ENCODE measurements at regions not wholly inside any gene's neighbourhood (a gene's known extent, or its start where the extent isn't known, plus 50 kb on each side); places are given as distances from the start of the nearest gene placed in this dataset.
A peak's percentile ranks its signal among the peaks of the same experiment; 100 is the strongest.
"Not testable (repeated sequence)": the region's sequence is repeated elsewhere in the genome, so short reads cannot be mapped to it uniquely, and the experiment has no call there.

DNA sequence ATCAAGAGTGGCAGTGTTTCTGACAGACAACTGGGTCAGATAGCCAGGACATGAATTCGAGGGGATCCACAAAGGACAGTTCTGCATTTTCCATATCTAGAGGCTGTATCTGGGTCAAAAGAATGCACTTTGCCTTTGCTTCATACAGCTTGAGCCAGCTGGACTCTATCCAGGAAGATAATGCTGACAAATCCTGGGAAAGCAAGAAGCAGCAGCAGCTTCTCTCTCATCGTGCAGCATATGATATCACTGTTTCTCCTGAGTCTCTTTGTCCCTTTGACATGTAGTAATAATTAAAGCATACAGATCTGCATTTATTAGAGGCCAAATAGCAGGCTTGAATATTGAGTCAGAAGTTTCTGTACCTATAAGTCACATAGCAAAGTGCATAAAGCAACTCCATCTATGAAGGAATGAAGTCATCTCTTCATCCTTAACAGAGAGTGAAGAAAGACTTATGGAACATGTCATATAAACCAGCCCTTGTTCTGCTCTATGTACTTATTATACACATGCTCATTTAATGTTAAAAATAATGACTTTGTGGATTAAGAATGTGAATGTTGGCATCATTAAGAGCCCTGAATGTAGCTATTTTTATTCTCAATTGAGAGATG lies 236.8 kb upstream of the GBE1 start:
- DNase-seq (ENCODE audit: low read depth in 2 of 3, low spot score in 2 of 3) = no peak

GRCh38 chr3:81997390-81997789 lies 235.9 kb upstream of the GBE1 start:
- no peak for DNase-seq (ENCODE audit: low read depth in 2 of 3, low spot score in 2 of 3)

DNA sequence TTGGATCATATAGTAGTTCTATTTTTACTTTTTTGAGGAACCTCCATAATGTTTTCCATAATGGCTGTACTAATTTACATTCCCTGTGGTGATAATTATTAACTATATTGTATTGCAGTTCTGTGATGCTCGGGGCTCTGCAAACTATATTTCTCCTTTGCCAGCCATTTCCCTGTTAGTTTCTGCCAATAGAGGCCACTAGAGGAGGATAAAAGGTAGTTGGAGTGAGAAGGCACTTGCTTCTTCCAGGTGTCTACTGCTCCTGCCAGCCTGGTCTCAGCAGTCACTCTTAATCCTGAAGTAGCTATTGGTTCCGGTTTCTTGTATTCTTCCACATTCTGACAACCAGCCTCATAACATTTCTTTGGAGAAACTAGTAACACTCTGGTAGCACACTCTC lies 233.9 kb upstream of the GBE1 start:
- no peak for DNase-seq (ENCODE audit: low read depth in 2 of 3, low spot score in 2 of 3)

- no peak for DNase-seq (ENCODE audit: low read depth in 2 of 3, low spot score in 2 of 3)
Observed at GRCh38 chr3:81989758-81990157, 228.3 kb upstream of the GBE1 start.

DNA sequence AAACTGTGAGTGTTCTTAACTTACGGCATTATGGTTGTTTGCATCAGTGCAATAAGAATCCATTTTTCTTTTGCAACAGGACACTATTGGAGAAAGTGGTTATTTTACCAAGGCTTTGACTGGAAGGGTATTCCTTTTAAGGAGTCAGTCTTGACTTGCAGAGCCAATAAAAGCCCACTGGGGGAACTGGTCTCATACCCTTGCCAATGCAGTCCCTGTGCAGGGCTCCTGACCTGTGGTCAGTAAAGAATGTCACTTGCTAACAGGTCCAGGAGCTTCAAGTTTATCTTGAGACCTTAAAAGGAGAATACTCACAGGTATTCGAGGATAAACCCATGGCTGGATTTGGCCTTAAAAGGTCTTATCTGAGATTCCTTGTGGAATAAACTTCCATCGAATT lies 227.8 kb upstream of the GBE1 start:
- DNase-seq (ENCODE audit: low read depth in 2 of 3, low spot score in 2 of 3) = no peak

DNA sequence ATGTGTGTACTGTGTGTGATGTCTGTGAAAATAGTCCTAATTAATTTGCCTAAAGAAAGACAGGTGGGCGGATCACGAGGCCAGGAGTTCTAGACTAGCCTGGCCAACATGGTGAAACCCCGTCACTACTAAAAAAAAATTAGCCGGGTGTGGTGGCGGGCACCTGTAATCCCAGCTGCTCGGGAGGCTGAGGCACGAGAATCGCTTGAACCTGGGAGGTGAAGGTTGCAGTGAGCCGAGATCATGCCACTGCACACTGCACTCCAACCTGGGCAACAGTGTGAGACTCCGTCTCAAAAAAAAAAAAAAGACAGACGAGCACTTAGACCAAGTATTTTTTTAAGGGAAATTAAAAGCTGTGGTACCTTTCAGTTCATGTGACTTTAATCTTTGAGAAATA lies 226.0 kb upstream of the GBE1 start:
- DNase-seq (ENCODE audit: low read depth in 2 of 3, low spot score in 2 of 3) = not testable (repeated sequence)

- no peak for DNase-seq (ENCODE audit: low read depth in 2 of 3, low spot score in 2 of 3)
Observed at GRCh38 chr3:81985996-81986723, 224.7 kb upstream of the GBE1 start.

DNA sequence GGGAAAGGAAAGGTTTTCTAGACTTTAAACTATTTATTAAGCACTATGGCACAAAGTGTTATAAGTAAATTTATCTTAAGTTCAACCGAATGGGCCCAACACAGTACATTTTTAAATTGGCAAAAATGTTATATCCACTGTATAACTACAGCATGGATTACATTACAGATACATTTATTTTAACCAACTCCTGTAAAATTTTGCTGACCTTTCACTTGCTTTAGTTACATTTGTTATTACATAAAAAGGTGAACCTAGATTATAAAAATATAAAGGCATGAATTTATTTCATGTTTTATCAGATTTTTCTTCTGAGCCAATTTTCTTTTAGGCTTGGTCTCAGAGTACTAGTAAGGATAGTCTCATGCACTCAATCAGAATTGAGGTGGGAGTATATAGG lies 221.9 kb upstream of the GBE1 start:
- DNase-seq (ENCODE audit: low read depth in 2 of 3, low spot score in 2 of 3) = no peak

- no peak for DNase-seq (ENCODE audit: low read depth in 2 of 3, low spot score in 2 of 3)
Observed at GRCh38 chr3:81980596-81981494, 219.4 kb upstream of the GBE1 start.

DNA sequence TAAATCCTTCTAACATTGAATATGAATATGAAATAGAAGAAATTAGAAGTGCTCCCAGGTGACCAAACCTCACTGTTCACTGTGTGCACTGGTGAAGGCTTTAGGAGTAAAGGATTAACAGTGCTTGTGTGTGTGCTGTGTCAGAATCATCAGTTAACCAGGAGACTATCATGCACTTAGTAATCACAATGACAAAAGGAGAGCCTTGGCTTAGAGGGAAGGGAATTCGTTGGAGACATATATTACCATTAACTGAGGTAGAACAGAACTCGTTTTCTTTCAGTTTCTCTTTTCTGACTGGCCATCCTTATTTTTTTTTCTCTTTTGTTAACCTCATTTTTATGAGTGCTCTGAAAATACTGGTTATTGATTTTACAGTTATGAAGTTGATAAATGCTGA lies 213.3 kb upstream of the GBE1 start:
- no peak for DNase-seq (ENCODE audit: low read depth in 2 of 3, low spot score in 2 of 3)

- no peak for DNase-seq (ENCODE audit: low read depth in 2 of 3, low spot score in 2 of 3)
Observed at GRCh38 chr3:81968658-81969057, 207.2 kb upstream of the GBE1 start.

GRCh38 chr3:81967393-81967792 lies 205.9 kb upstream of the GBE1 start:
- DNase-seq (ENCODE audit: low read depth in 2 of 3, low spot score in 2 of 3) = no peak

GRCh38 chr3:81965696-81966095 lies 204.3 kb upstream of the GBE1 start:
- DNase-seq (ENCODE audit: low read depth in 2 of 3, low spot score in 2 of 3) = no peak

- DNase-seq (ENCODE audit: low read depth in 2 of 3, low spot score in 2 of 3) = no peak
Observed at GRCh38 chr3:81962396-81962795, 201.0 kb upstream of the GBE1 start.

DNA sequence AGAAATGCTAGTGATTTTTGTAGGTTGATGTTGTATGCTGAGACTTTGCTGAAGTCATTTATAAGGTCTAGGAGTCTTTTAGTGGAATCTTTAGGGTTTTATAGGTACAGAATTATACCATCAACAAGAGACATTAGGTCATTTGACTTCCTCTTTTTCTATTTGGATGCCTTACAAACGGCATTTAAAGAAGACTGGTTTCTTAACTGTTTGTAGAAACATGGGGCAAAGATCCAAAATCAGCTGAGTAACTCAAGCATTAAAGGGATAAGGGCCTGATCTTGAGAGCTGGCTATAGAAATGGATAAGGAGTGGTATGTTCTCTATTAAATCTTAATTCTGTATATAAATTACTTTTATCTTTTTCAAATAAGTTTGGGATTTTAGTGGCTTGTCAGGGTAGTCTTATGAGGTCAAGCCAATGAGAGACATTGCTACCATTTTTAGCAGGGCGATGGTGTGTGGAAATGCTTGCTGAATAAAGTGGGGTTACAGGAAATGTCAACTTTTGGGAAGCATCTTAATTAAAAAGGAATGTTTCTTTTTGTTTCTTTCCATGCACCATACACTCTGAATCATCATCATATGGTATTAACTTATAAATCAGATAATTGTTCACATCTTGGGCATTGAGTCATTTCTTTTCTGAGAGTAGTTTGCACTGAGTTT lies 197.7 kb upstream of the GBE1 start:
- DNase-seq (ENCODE audit: low read depth in 2 of 3, low spot score in 2 of 3) = peak in 1 of 3 donors; percentile 5

- no peak for DNase-seq (ENCODE audit: low read depth in 2 of 3, low spot score in 2 of 3)
Observed at GRCh38 chr3:81955878-81956277, 194.4 kb upstream of the GBE1 start.

DNA sequence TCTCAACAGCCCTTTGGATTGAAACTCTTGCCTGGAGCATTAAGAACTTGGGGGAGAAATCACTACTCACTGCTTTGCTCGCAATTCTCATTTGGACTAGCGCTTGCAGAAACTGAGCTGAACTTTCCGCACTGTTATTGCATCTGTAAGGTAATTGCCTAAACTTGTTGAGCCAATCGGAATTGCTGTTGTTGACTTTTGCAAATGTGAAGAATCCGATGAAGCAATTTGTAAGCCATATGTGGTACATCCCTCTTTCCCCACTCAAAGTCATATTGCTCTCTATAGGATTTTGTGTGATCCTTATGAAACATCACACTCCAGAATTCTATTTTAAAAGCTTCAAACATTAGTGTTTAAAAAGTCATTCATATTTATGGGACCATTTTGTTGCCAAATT lies 191.7 kb upstream of the GBE1 start:
- no peak for DNase-seq (ENCODE audit: low read depth in 2 of 3, low spot score in 2 of 3)

DNA sequence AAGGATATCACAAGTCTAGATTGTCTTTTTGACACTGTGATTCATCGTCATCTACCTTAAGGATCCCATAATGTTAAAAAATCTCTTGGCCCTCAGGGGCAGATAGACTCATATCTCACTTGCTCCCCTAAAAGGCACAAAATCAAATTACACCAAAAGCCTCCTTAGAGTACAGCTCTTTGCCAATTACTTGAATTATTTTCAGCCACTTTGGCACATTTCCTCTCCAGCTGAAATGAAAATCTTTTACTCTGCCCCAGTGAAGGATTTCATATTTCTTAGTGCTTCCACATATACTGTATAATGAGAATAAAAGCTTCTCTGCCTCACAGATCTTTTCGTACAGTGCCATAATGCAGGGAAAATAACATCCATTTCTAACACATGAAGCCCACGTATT lies 190.7 kb upstream of the GBE1 start:
- DNase-seq (ENCODE audit: low read depth in 2 of 3, low spot score in 2 of 3) = no peak

GRCh38 chr3:81951636-81952035 lies 190.2 kb upstream of the GBE1 start:
- DNase-seq (ENCODE audit: low read depth in 2 of 3, low spot score in 2 of 3) = no peak

- DNase-seq (ENCODE audit: low read depth in 2 of 3, low spot score in 2 of 3) = no peak
Observed at GRCh38 chr3:81951106-81951505, 189.7 kb upstream of the GBE1 start.

DNA sequence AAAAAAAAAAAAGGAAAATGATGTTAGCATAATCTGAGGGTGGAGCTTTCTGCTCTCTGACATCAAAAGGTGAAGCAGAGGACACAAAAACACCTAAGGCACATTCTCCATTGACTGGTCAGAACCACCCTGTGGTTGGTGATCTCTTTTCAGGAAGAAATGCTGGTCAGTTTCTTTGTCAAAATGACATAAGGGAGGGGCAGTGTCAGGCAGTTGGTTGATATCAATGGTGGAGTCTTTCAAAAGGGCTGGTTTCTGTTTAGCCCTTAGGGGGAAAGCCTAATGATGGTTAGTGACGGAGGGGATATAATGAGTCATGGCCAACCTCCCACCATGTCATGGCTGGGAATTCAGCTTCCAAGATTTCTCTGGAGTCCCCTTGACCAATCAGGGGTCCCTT lies 185.9 kb upstream of the GBE1 start:
- DNase-seq (ENCODE audit: low read depth in 2 of 3, low spot score in 2 of 3) = no peak
